NCI-H524 treated with DMSO at 0.1 percent for 48 hours (cell line): ENCODE measurements at regions not wholly inside any gene's neighbourhood (a gene's known extent, or its start where the extent isn't known, plus 50 kb on each side); places are given as distances from the start of the nearest gene placed in this dataset.
"Not testable (repeated sequence)": the region's sequence is repeated elsewhere in the genome, so short reads cannot be mapped to it uniquely, and the experiment has no call there.

Experiments
- DNase-seq: peaks from one replicate; lab custom pipeline; 2025; lab: John Stamatoyannopoulos, UW

DNA sequence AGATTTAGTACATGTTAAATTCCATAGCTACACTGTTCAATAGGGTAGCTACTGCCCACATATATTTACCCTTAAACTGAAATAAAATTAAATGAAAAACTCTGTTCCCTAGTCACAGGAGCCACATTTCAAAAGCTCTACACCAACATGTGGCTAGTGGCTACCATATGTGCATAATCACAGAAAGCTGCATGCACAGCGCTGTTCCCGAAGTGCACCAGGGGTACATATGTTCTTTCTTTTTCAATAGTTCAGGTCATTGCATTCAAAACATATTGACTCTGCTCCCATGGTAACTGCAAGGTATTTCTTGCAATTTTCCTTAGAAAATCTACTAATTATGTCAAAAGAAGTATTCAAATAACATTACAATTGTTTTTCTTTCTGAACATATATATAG is 591.2 kb downstream of the PDHA2 start:
- no peak for DNase-seq

DNA sequence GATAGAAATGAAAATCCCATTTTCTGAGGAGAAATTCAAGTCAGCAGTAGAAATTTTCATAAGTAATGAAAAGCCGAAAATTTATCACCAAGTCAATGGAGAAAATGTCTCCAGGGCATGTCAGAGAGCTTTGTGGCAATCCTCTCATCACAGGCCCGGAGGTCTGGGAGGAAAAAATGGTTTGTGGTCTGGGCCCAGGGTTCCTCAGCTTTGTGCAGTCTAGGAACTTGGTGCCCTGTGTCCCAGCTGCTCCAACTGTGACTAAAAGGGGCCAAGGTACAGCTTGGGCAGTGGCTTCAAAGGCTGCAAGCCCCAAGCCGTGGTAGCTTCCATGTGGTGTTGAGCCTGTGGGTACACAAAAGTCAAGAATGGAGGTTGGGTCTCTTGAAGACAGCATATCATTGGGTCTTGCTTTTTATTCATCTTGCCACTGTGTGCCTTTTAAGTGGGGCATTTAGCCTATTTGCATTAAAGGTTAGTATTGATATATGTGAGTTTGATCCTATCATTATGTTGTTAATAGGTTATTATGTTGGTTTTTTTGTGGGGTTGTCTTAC is 608.5 kb downstream of the PDHA2 start:
- DNase-seq: no peak

GRCh38 chr4:96455045-96455720 is 615.3 kb downstream of the PDHA2 start:
- DNase-seq: no peak

DNA sequence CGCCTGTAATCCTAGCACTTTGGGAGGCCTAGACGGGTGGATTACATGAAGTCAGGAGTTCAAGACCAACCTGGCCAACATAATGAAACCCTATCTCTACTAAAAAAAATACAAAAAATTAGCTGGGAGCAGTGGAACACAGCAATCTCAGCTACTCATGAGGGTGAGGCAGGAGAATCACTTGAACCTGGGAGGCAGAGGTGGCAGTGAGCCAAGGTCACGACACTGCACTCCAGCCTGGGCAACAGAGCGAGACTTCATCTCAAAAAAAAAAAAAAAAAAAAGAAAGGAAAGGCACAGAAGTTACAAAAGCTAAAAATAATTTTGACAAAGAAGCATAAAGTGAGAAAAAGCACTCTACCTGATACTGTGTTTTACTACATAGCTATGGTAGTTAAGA is 618.1 kb downstream of the PDHA2 start:
- DNase-seq: not testable (repeated sequence)

DNA sequence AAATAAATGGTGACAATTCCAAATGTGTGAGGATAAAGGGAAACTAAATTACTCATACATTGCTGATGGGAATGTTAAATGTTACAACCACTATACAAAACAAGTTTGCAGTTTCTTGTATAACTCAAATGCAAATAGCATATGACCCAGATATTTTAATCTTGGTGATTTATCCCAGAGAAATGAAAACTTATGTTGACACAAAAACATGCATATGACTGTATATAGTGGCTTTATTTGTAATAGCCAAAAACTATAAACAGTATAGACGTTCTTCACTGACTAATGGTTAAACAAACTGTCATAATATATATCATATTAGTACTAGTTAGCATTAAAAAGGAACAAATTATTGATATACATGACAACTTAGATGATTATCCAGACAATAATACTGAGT is 619.2 kb downstream of the PDHA2 start:
- DNase-seq: no peak

GRCh38 chr4:96465834-96466233 is 625.9 kb downstream of the PDHA2 start:
- DNase-seq: no peak

GRCh38 chr4:96471956-96472867 is 632.3 kb downstream of the PDHA2 start:
- DNase-seq: no peak

- no peak for DNase-seq
These were observed 633.4 kb downstream of the PDHA2 start for GRCh38 chr4:96473246-96473645.

DNA sequence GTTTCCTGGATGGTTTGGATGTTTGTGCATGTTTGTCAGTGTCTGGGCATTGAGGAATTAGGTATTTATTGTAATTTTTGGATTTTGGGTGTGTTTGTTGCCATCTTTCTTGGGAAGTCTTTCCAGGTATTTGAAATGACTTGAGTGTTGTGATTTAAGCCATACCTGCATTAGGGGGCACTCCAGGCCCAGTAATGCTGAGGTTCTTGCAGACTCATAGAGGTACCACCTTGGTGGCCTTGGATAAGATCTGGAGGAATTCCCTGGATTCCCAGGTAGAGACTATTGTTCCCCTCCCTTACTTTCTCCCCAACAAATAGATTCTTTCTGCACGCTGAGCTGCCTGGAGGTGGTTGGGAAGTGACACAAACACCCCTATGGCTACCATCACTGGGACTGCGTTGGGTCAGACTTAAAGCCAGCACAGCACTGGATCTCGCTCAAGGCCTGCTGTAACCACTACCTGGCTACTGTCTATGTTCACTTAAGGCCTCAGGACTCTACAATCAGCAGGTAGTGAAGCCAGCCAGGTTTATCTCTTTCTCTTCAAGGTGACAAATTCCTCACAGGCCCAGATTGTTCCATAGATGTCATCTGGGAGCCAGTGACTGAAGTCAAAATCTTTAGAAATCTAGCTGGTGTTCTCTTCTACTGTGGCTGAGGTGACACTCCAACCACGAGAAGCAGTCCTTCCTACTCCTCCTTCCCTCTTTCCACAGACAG is 643.6 kb downstream of the PDHA2 start:
- no peak for DNase-seq

- DNase-seq: no peak
These were observed 646.7 kb downstream of the PDHA2 start for GRCh38 chr4:96486563-96486962.

GRCh38 chr4:96497621-96498020 is 657.7 kb downstream of the PDHA2 start:
- DNase-seq: no peak

GRCh38 chr4:96504386-96504785 is 664.5 kb downstream of the PDHA2 start:
- no peak for DNase-seq

GRCh38 chr4:96509039-96509741 is 669.3 kb downstream of the PDHA2 start:
- no peak for DNase-seq

DNA sequence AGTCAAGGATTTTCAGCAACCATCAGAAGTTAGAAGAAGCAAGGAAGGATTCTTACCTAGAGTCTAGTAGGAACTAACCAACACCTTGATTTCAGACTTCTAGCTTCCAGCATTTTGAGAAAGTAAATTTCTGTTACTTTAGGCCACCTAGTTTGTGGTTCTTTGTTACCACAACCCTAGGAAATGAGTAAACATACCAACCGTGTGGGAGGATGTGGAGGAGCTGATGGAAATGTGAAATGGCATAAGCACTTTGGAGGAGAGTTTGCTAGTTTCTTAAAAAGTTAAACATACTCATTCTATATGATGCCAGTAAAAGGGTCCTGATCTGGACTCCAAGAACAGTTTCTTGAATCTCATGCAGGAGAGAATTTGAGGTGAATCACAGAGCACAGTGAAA is 679.4 kb downstream of the PDHA2 start:
- DNase-seq: no peak

DNA sequence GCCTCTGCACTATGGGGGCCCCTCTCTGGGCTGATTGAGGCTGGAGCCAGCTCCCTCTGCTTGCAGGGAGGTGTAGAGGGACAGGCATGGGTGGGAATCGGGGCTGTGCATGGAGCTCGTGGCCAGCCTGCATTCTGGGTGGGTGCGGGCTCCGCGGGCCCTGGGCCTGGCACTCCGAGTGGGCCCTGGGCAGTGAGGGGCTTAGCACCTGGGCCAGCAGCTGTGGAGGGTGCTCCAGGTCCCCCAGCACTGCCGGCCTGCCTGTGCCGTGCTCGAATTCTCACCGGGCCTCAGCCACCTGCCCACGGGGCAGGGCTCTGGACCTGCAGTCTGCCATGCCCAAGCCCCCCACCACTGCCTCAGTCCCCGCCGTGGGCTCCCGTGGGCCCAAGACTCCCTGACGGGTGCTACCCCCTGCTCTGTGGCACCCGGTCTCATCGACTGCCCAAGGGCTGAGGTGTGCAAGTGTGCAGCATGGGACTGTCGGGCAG is 681.2 kb downstream of the PDHA2 start:
- DNase-seq: no peak

DNA sequence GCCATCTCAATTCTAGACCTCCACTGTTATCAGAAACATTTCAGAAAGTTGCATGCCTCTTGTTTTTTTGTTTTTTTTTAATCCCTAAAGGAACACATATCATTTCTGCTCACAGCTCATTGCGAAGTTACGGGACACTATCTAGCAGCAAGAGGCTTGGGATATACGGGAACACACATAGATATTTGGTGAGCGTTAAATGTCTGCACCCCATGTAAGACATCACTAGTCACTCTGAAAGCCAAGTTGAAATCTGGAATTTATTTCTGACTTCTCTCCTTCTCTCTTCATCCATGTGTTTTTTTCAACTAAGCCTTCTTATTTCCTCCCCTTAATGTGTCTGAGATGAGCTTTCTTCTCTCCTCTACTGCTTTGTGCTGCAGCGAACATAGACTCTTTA is 683.7 kb downstream of the PDHA2 start:
- no peak for DNase-seq

- no peak for DNase-seq
These were observed 684.5 kb downstream of the PDHA2 start for GRCh38 chr4:96524311-96524875.

GRCh38 chr4:96525898-96526297 is 686.0 kb downstream of the PDHA2 start:
- DNase-seq: no peak

GRCh38 chr4:96526625-96527024 is 686.7 kb downstream of the PDHA2 start:
- no peak for DNase-seq

GRCh38 chr4:96531836-96532235 is 691.9 kb downstream of the PDHA2 start:
- DNase-seq: no peak

- DNase-seq: no peak
These were observed 703.5 kb downstream of the PDHA2 start for GRCh38 chr4:96543346-96543745.
